ENCODE measurements at regions not wholly inside any gene's neighbourhood (a gene's known extent, or its start where the extent isn't known, plus 50 kb on each side); places are given as distances from the start of the nearest gene placed in this dataset.

- no peak for FAIRE-seq
- DNase-seq (ENCODE audit: insufficient read length, low spot score) = no peak
- TF ChIP-seq SPI1 (IDR thresholded peaks at IDR 0.05; ENCODE audit: low read depth, low read length) (no peak), POU2F2 (IDR thresholded peaks at IDR 0.05; ENCODE audit: low read depth, low read length) (no peak), PAX5 (IDR thresholded peaks at IDR 0.05; ENCODE audit: insufficient read depth, low read length, severe bottlenecking) (no peak), POLR2A (IDR thresholded peaks at IDR 0.05; ENCODE audit: low read depth, low read length) (no peak), POLR2AphosphoS5 (IDR thresholded peaks at IDR 0.05; ENCODE audit: low read depth, low read length) (no peak), TAF1 (IDR thresholded peaks at IDR 0.05; ENCODE audit: low read depth, low read length) (no peak)
These were observed 524.1 kb upstream of the CFAP20DC start for GRCh38 chr3:59573911-59574310.

- FAIRE-seq (no peak), DNase-seq (ENCODE audit: insufficient read length, low spot score) (no peak)
These were observed 522.3 kb upstream of the CFAP20DC start for GRCh38 chr3:59572106-59572505.

GRCh38 chr3:59570806-59571205 lies 521.0 kb upstream of the CFAP20DC start:
- DNase-seq (ENCODE audit: insufficient read length, low spot score) = no peak
- no peak for TF ChIP-seq POLR2AphosphoS5 (IDR thresholded peaks at IDR 0.05; ENCODE audit: low read depth, low read length)
- no peak for TF ChIP-seq POLR2A (IDR thresholded peaks at IDR 0.05; ENCODE audit: low read depth, low read length)
- no peak for TF ChIP-seq PAX5 (IDR thresholded peaks at IDR 0.05; ENCODE audit: insufficient read depth, low read length, severe bottlenecking)
- no peak for TF ChIP-seq POU2F2 (IDR thresholded peaks at IDR 0.05; ENCODE audit: low read depth, low read length)
- no peak for TF ChIP-seq SPI1 (IDR thresholded peaks at IDR 0.05; ENCODE audit: low read depth, low read length)
- no peak for TF ChIP-seq TAF1 (IDR thresholded peaks at IDR 0.05; ENCODE audit: low read depth, low read length)
- FAIRE-seq = no peak

More at GRCh38 chr3:59572106-59572505, 522.3 kb upstream of the CFAP20DC start:
- TF ChIP-seq POLR2AphosphoS5 (IDR thresholded peaks at IDR 0.05; ENCODE audit: low read depth, low read length) (no peak), TAF1 (IDR thresholded peaks at IDR 0.05; ENCODE audit: low read depth, low read length) (no peak), POU2F2 (IDR thresholded peaks at IDR 0.05; ENCODE audit: low read depth, low read length) (no peak), PAX5 (IDR thresholded peaks at IDR 0.05; ENCODE audit: insufficient read depth, low read length, severe bottlenecking) (no peak), POLR2A (IDR thresholded peaks at IDR 0.05; ENCODE audit: low read depth, low read length) (no peak), SPI1 (IDR thresholded peaks at IDR 0.05; ENCODE audit: low read depth, low read length) (no peak)

GRCh38 chr3:59567661-59568060 lies 517.8 kb upstream of the CFAP20DC start:
- no peak for TF ChIP-seq POLR2AphosphoS5 (IDR thresholded peaks at IDR 0.05; ENCODE audit: low read depth, low read length)
- no peak for TF ChIP-seq SPI1 (IDR thresholded peaks at IDR 0.05; ENCODE audit: low read depth, low read length)
- no peak for TF ChIP-seq TAF1 (IDR thresholded peaks at IDR 0.05; ENCODE audit: low read depth, low read length)
- TF ChIP-seq POU2F2 (IDR thresholded peaks at IDR 0.05; ENCODE audit: low read depth, low read length) = no peak
- TF ChIP-seq PAX5 (IDR thresholded peaks at IDR 0.05; ENCODE audit: insufficient read depth, low read length, severe bottlenecking) = no peak
- no peak for TF ChIP-seq POLR2A (IDR thresholded peaks at IDR 0.05; ENCODE audit: low read depth, low read length)
- DNase-seq (ENCODE audit: insufficient read length, low spot score) (no peak), FAIRE-seq (no peak)

GRCh38 chr3:59566481-59566975 lies 516.7 kb upstream of the CFAP20DC start:
- no peak for FAIRE-seq

GRCh38 chr3:59565125-59565524 lies 515.3 kb upstream of the CFAP20DC start:
- TF ChIP-seq SPI1 (IDR thresholded peaks at IDR 0.05; ENCODE audit: low read depth, low read length) = no peak
- TF ChIP-seq PAX5 (IDR thresholded peaks at IDR 0.05; ENCODE audit: insufficient read depth, low read length, severe bottlenecking) = no peak
- no peak for TF ChIP-seq POLR2AphosphoS5 (IDR thresholded peaks at IDR 0.05; ENCODE audit: low read depth, low read length)
- no peak for TF ChIP-seq POU2F2 (IDR thresholded peaks at IDR 0.05; ENCODE audit: low read depth, low read length)
- no peak for TF ChIP-seq POLR2A (IDR thresholded peaks at IDR 0.05; ENCODE audit: low read depth, low read length)
- no peak for TF ChIP-seq TAF1 (IDR thresholded peaks at IDR 0.05; ENCODE audit: low read depth, low read length)
- DNase-seq (ENCODE audit: insufficient read length, low spot score) (no peak), FAIRE-seq (no peak)

More at GRCh38 chr3:59566481-59566975, 516.7 kb upstream of the CFAP20DC start:
- TF ChIP-seq POU2F2 (IDR thresholded peaks at IDR 0.05; ENCODE audit: low read depth, low read length) (no peak), SPI1 (IDR thresholded peaks at IDR 0.05; ENCODE audit: low read depth, low read length) (no peak), POLR2A (IDR thresholded peaks at IDR 0.05; ENCODE audit: low read depth, low read length) (no peak), TAF1 (IDR thresholded peaks at IDR 0.05; ENCODE audit: low read depth, low read length) (no peak), POLR2AphosphoS5 (IDR thresholded peaks at IDR 0.05; ENCODE audit: low read depth, low read length) (no peak), PAX5 (IDR thresholded peaks at IDR 0.05; ENCODE audit: insufficient read depth, low read length, severe bottlenecking) (no peak)
- no peak for DNase-seq (ENCODE audit: insufficient read length, low spot score)

- FAIRE-seq = no peak
- TF ChIP-seq POLR2AphosphoS5 (IDR thresholded peaks at IDR 0.05; ENCODE audit: low read depth, low read length) (no peak), SPI1 (IDR thresholded peaks at IDR 0.05; ENCODE audit: low read depth, low read length) (no peak), PAX5 (IDR thresholded peaks at IDR 0.05; ENCODE audit: insufficient read depth, low read length, severe bottlenecking) (no peak), POU2F2 (IDR thresholded peaks at IDR 0.05; ENCODE audit: low read depth, low read length) (no peak), TAF1 (IDR thresholded peaks at IDR 0.05; ENCODE audit: low read depth, low read length) (no peak)
- DNase-seq (ENCODE audit: insufficient read length, low spot score) = no peak
These were observed 514.1 kb upstream of the CFAP20DC start for GRCh38 chr3:59563966-59564365.

- TF ChIP-seq POLR2AphosphoS5 (IDR thresholded peaks at IDR 0.05; ENCODE audit: low read depth, low read length) = no peak
- TF ChIP-seq PAX5 (IDR thresholded peaks at IDR 0.05; ENCODE audit: insufficient read depth, low read length, severe bottlenecking) = no peak
- TF ChIP-seq POU2F2 (IDR thresholded peaks at IDR 0.05; ENCODE audit: low read depth, low read length) = no peak
- no peak for TF ChIP-seq TAF1 (IDR thresholded peaks at IDR 0.05; ENCODE audit: low read depth, low read length)
- no peak for TF ChIP-seq SPI1 (IDR thresholded peaks at IDR 0.05; ENCODE audit: low read depth, low read length)
- TF ChIP-seq POLR2A (IDR thresholded peaks at IDR 0.05; ENCODE audit: low read depth, low read length) = no peak
- FAIRE-seq (no peak), DNase-seq (ENCODE audit: insufficient read length, low spot score) (no peak)
These were observed 513.3 kb upstream of the CFAP20DC start for GRCh38 chr3:59563072-59563605.

GRCh38 chr3:59559721-59560435 lies 510.1 kb upstream of the CFAP20DC start:
- FAIRE-seq = no peak
- DNase-seq (ENCODE audit: insufficient read length, low spot score) = no peak
- TF ChIP-seq POLR2AphosphoS5 (IDR thresholded peaks at IDR 0.05; ENCODE audit: low read depth, low read length) (no peak), POU2F2 (IDR thresholded peaks at IDR 0.05; ENCODE audit: low read depth, low read length) (no peak), PAX5 (IDR thresholded peaks at IDR 0.05; ENCODE audit: insufficient read depth, low read length, severe bottlenecking) (no peak), POLR2A (IDR thresholded peaks at IDR 0.05; ENCODE audit: low read depth, low read length) (no peak), TAF1 (IDR thresholded peaks at IDR 0.05; ENCODE audit: low read depth, low read length) (no peak), SPI1 (IDR thresholded peaks at IDR 0.05; ENCODE audit: low read depth, low read length) (no peak)

All from GM12891 (cell line).